ENCODE measurements at regions not wholly inside any gene's neighbourhood (a gene's known extent, or its start where the extent isn't known, plus 50 kb on each side); places are given as distances from the start of the nearest gene placed in this dataset.

DNA sequence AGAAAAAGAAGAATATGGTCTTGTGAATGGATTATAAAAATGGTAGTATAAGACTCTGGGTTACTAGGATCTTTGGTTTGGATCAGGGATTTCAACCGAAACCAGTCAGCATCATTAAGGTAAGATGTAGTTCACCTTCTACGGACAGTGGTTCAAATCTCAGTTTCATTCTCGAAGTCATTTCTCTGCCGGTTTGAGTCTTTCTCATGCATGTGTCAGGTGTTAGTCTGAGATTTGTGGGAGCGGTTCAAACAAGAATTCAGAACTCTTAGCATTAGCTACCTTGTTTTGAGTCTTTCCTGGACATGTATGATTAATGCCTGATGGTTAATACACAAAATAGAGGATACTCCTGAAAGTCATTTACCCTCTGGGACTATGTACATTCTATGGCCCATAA lies 735.9 kb upstream of the NUDT12 start:
- no peaks in the 10 kb centered on the region for H3K4me1 ChIP-seq (ENCODE audit: control insufficient read depth in 1 of 2, insufficient read depth in 2 of 2, low read depth in 1 of 2, low read length in 1 of 2)
- no peaks in the 10 kb centered on the region for H3K27me3 ChIP-seq (ENCODE audit: insufficient read depth)
- POLR2A ChIA-PET = no interaction called here
- H3K9me3 ChIP-seq = no peaks in the 10 kb centered on the region
- no peak overlapping the region for H3K9ac ChIP-seq
- H4K20me1 ChIP-seq (ENCODE audit: insufficient read depth) = no peaks in the 10 kb centered on the region
- H3K79me2 ChIP-seq (ENCODE audit: insufficient read depth) = no peaks in the 10 kb centered on the region
- H3K36me3 ChIP-seq (replicated peaks in 1 of 2; ENCODE audit: control insufficient read depth in 1 of 2, insufficient read depth in 2 of 2, low read length in 1 of 2) = no peaks in the 10 kb centered on the region
- no peak overlapping the region for H3K27ac ChIP-seq (ENCODE audit: low read depth in 2 of 2, low read length in 1 of 2)
- WGBS (ENCODE audit: low lambda C conversion rate) = 87% methylated on average over 5 of the region's 5 CpGs
- TF ChIP-seq, protein P1, sequence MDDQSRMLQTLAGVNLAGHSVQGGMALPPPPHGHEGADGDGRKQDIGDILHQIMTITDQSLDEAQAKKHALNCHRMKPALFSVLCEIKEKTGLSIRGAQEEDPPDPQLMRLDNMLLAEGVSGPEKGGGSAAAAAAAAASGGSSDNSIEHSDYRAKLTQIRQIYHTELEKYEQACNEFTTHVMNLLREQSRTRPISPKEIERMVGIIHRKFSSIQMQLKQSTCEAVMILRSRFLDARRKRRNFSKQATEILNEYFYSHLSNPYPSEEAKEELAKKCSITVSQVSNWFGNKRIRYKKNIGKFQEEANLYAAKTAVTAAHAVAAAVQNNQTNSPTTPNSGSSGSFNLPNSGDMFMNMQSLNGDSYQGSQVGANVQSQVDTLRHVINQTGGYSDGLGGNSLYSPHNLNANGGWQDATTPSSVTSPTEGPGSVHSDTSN (IDR thresholded peaks at IDR 0.05) = no peak
- no peak for TF ChIP-seq MEF2A (IDR thresholded peaks at IDR 0.05; ENCODE audit: borderline replicate concordance, low read depth)
- H2AFZ ChIP-seq (ENCODE audit: low read depth) = no peak overlapping the region
- H3F3A ChIP-seq (replicated peaks; ENCODE audit: insufficient read depth) = no peaks in the 10 kb centered on the region
- H3K4me2 ChIP-seq = no peak overlapping the region
- no peaks in the 10 kb centered on the region for H3K9me2 ChIP-seq
- no peak for DNase-seq
- H3K4me3 ChIP-seq (ENCODE audit: low read depth in 2 of 2, low read length in 1 of 2) = no peak overlapping the region
- CTCF ChIA-PET = no interaction called here

DNA sequence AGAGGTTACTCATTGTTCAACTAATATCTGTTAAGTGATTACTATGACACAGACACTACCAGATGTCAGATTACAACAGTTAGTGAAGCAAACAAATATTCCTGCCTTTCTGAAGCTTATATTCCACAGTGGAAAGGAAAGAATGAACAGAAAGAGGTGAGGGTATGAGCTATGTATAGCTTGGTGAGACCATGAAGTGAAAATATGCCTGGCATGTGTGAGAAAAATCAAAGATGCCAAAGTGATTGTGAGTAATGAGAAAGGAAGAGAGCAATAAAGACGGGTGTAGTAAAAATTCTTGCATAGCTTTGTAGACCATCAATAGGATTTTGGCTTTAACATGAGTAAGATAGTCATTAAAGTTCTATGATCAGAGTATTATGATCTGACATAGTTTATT lies 734.5 kb upstream of the NUDT12 start:
- no peak overlapping the region for H3K4me3 ChIP-seq (ENCODE audit: low read depth in 2 of 2, low read length in 1 of 2)
- ChIA-PET POLR2A (no interaction called here), CTCF (no interaction called here)
- no peaks in the 10 kb centered on the region for H3K9me2 ChIP-seq
- 48% methylated on average over 1 of the region's 1 CpG for WGBS (ENCODE audit: low lambda C conversion rate)
- no peaks in the 10 kb centered on the region for H3K27me3 ChIP-seq (ENCODE audit: insufficient read depth)
- TF ChIP-seq NFIC (IDR thresholded peaks at IDR 0.05; ENCODE audit: borderline replicate concordance) (no peak), RXRA (IDR thresholded peaks at IDR 0.05; ENCODE audit: borderline replicate concordance, low read depth) (no peak), JUND (IDR thresholded peaks at IDR 0.05) (no peak), ELF1 (IDR thresholded peaks at IDR 0.05) (no peak), FOSL2 (IDR thresholded peaks at IDR 0.05; ENCODE audit: borderline replicate concordance, low read depth) (no peak), GABPA (IDR thresholded peaks at IDR 0.05; ENCODE audit: low read depth) (no peak), MEF2A (IDR thresholded peaks at IDR 0.05; ENCODE audit: borderline replicate concordance, low read depth) (no peak), RCOR1 (IDR thresholded peaks at IDR 0.05; ENCODE audit: low read length) (no peak), EP300 (IDR thresholded peaks at IDR 0.05; ENCODE audit: borderline replicate concordance in 1 of 2, low read depth in 1 of 2, low read length in 1 of 2) (no peak), GATA2 (CRISPR knock-in tag; IDR thresholded peaks at IDR 0.05) (no peak), YY1 (IDR thresholded peaks at IDR 0.05; ENCODE audit: low read depth) (no peak), RFX5 (IDR thresholded peaks at IDR 0.05; ENCODE audit: low read length) (no peak)
- TF ChIP-seq, protein P2, sequence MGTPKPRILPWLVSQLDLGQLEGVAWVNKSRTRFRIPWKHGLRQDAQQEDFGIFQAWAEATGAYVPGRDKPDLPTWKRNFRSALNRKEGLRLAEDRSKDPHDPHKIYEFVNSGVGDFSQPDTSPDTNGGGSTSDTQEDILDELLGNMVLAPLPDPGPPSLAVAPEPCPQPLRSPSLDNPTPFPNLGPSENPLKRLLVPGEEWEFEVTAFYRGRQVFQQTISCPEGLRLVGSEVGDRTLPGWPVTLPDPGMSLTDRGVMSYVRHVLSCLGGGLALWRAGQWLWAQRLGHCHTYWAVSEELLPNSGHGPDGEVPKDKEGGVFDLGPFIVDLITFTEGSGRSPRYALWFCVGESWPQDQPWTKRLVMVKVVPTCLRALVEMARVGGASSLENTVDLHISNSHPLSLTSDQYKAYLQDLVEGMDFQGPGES (IDR thresholded peaks at IDR 0.05; ENCODE audit: low read depth, low read length) = no peak
- TF ChIP-seq, protein P3, sequence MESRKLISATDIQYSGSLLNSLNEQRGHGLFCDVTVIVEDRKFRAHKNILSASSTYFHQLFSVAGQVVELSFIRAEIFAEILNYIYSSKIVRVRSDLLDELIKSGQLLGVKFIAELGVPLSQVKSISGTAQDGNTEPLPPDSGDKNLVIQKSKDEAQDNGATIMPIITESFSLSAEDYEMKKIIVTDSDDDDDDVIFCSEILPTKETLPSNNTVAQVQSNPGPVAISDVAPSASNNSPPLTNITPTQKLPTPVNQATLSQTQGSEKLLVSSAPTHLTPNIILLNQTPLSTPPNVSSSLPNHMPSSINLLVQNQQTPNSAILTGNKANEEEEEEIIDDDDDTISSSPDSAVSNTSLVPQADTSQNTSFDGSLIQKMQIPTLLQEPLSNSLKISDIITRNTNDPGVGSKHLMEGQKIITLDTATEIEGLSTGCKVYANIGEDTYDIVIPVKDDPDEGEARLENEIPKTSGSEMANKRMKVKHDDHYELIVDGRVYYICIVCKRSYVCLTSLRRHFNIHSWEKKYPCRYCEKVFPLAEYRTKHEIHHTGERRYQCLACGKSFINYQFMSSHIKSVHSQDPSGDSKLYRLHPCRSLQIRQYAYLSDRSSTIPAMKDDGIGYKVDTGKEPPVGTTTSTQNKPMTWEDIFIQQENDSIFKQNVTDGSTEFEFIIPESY (IDR thresholded peaks at IDR 0.05; ENCODE audit: borderline replicate concordance, low read depth) = no peak
- TF ChIP-seq, protein P4, sequence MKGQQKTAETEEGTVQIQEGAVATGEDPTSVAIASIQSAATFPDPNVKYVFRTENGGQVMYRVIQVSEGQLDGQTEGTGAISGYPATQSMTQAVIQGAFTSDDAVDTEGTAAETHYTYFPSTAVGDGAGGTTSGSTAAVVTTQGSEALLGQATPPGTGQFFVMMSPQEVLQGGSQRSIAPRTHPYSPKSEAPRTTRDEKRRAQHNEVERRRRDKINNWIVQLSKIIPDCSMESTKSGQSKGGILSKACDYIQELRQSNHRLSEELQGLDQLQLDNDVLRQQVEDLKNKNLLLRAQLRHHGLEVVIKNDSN (IDR thresholded peaks at IDR 0.05; ENCODE audit: borderline replicate concordance, low read depth) = no peak
- DNase-seq = no peak
- H3K79me2 ChIP-seq (ENCODE audit: insufficient read depth) = no peaks in the 10 kb centered on the region
- H3K4me2 ChIP-seq = no peak overlapping the region
- H3F3A ChIP-seq (replicated peaks; ENCODE audit: insufficient read depth) = no peaks in the 10 kb centered on the region
- no peaks in the 10 kb centered on the region for H4K20me1 ChIP-seq (ENCODE audit: insufficient read depth)
- H3K9ac ChIP-seq = no peak overlapping the region
- H3K9me3 ChIP-seq = no peaks in the 10 kb centered on the region
- H3K27ac ChIP-seq (ENCODE audit: low read depth in 2 of 2, low read length in 1 of 2) = no peak overlapping the region
- H3K36me3 ChIP-seq (replicated peaks in 1 of 2; ENCODE audit: control insufficient read depth in 1 of 2, insufficient read depth in 2 of 2, low read length in 1 of 2) = no peaks in the 10 kb centered on the region
- no peaks in the 10 kb centered on the region for H3K4me1 ChIP-seq (ENCODE audit: control insufficient read depth in 1 of 2, insufficient read depth in 2 of 2, low read depth in 1 of 2, low read length in 1 of 2)
- no peak overlapping the region for H2AFZ ChIP-seq (ENCODE audit: low read depth)
